GM23338 (cell line): ENCODE measurements at regions not wholly inside any gene's neighbourhood (a gene's known extent, or its start where the extent isn't known, plus 50 kb on each side); places are given as distances from the start of the nearest gene placed in this dataset.

Source experiments
- ATAC-seq: fragments of 200-7000 bp; cut with Tn5 transposase; 3 replicates; pipeline ENCODE4 v1.9.1; 2020
- DNase-seq: peaks from one replicate; pipeline ENCODE4 v3.0.0-alpha.2; 2015; ENCODE audit warnings: low spot score
- H2AFZ ChIP-seq: fragments of 200-600 bp; sonication (generic); 2 replicates; pipeline ENCODE4 v1.8.0; 2016; ENCODE audit warnings: antibody characterized with exemption, mild to moderate bottlenecking, moderate library complexity
- H3F3A ChIP-seq: fragments of 200-600 bp; sonication (generic); replicated peaks from 2 replicates; pipeline ENCODE4 v1.8.0; 2017; ENCODE audit warnings: antibody characterized with exemption, mixed run types, low read depth
- H3K27ac ChIP-seq: fragments of 200-600 bp; sonication (generic); 2 replicates; pipeline ENCODE4 v1.6.1; 2016; ENCODE audit warnings: low read depth
- H3K27me3 ChIP-seq: fragments of 200-600 bp; sonication (generic); 2 replicates; pipeline ENCODE4 v1.8.0; 2016; ENCODE audit warnings: mild to moderate bottlenecking, mixed run types, moderate library complexity; ENCODE audit not compliant: insufficient read depth
- H3K36me3 ChIP-seq: fragments of 200-600 bp; sonication (generic); 2 replicates; pipeline ENCODE4 v1.8.0; 2016; ENCODE audit warnings: mild to moderate bottlenecking; ENCODE audit not compliant: insufficient read depth
- H3K4me1 ChIP-seq: fragments of 200-600 bp; sonication (generic); 2 replicates; pipeline ENCODE4 v1.8.0; 2016; ENCODE audit warnings: mild to moderate bottlenecking, moderate library complexity; ENCODE audit not compliant: insufficient read depth
- H3K4me2 ChIP-seq: fragments of 200-600 bp; sonication (generic); 2 replicates; pipeline ENCODE4 v1.7.1; 2017; ENCODE audit warnings: mixed run types
- H3K4me3 ChIP-seq: fragments of 200-600 bp; sonication (generic); 2 replicates; pipeline ENCODE4 v1.6.1; 2016; ENCODE audit warnings: mixed run types
- H3K79me2 ChIP-seq: fragments of 200-600 bp; sonication (generic); replicated peaks from 2 replicates; pipeline ENCODE4 v1.8.0; 2017; ENCODE audit warnings: mild to moderate bottlenecking; ENCODE audit not compliant: insufficient read depth
- H3K9me2 ChIP-seq: fragments of 200-600 bp; sonication (generic); 2 replicates; pipeline ENCODE4 v1.8.0; 2017; ENCODE audit not compliant: insufficient read depth
- H4K20me1 ChIP-seq: fragments of 200-600 bp; sonication (generic); replicated peaks from 2 replicates; pipeline ENCODE4 v1.8.0; 2017; ENCODE audit warnings: mild to moderate bottlenecking; ENCODE audit not compliant: insufficient read depth
- H3K27ac Mint-ChIP-seq: 2 replicates; pipeline ENCODE4 v1.8.0; 2020; ENCODE audit warnings: inconsistent platforms, mild to moderate bottlenecking, moderate library complexity, mixed read lengths
- H3K27me3 Mint-ChIP-seq: 3 replicates; pipeline ENCODE4 v1.8.0; 2022; ENCODE audit warnings: low read depth, mild to moderate bottlenecking, moderate library complexity, mixed read lengths, inconsistent platforms; ENCODE audit not compliant: insufficient read depth, poor library complexity
- H3K36me3 Mint-ChIP-seq: 3 replicates; pipeline ENCODE4 v1.8.0; 2021; ENCODE audit warnings: low read depth, mild to moderate bottlenecking, inconsistent platforms, moderate library complexity, mixed read lengths
- H3K4me1 Mint-ChIP-seq: 3 replicates; pipeline ENCODE4 v1.8.0; 2020; ENCODE audit warnings: mild to moderate bottlenecking, inconsistent platforms, mixed read lengths
- H3K4me3 Mint-ChIP-seq: 3 replicates; pipeline ENCODE4 v1.8.0; 2021; ENCODE audit warnings: moderate library complexity, mild to moderate bottlenecking, inconsistent platforms, mixed read lengths
- H3K9me3 Mint-ChIP-seq: 3 replicates; pipeline ENCODE4 v1.8.0; 2020; ENCODE audit warnings: moderate library complexity, mild to moderate bottlenecking, inconsistent platforms, mixed read lengths
- CREB1 ChIP-seq: fragments of 250-450 bp; sonication (Bioruptor Pico); IDR thresholded peaks from 2 replicates; pipeline ENCODE4 v1.5.0; 2020; ENCODE audit warnings: low read depth, mild to moderate bottlenecking, moderate library complexity
- EZH2phosphoT487 ChIP-seq: fragments of 200-600 bp; sonication (generic); IDR thresholded peaks from one replicate; pipeline ENCODE4 v1.8.1; 2018; ENCODE audit warnings: antibody characterized with exemption; ENCODE audit not compliant: unreplicated experiment
- POLR2AphosphoS5 ChIP-seq: IDR thresholded peaks from 2 replicates; pipeline ENCODE4 v1.6.1; 2016; ENCODE audit warnings: antibody characterized with exemption, low read depth
- STAT1 ChIP-seq: IDR thresholded peaks from one replicate; pipeline ENCODE4 v1.6.1; 2016; ENCODE audit warnings: antibody characterized with exemption; ENCODE audit not compliant: unreplicated experiment
- ZNF114 ChIP-seq: fragments of 250-450 bp; sonication (Bioruptor Pico); IDR thresholded peaks from 2 replicates; pipeline ENCODE4 v1.5.0; 2020; ENCODE audit warnings: mild to moderate bottlenecking, moderate library complexity
- ZNF331 ChIP-seq: fragments of 250-450 bp; sonication (Bioruptor Pico); IDR thresholded peaks from 2 replicates; pipeline ENCODE4 v1.5.0; 2020; ENCODE audit warnings: low read depth, mild to moderate bottlenecking, moderate library complexity
- TF ChIP-seq, protein P1 (sequence below): IDR thresholded peaks from one replicate; pipeline ENCODE4 v1.6.1; 2018; ENCODE audit warnings: antibody characterized with exemption; ENCODE audit not compliant: unreplicated experiment
- TF ChIP-seq, protein P2 (sequence below), 2 experiments: fragments of 200-600 bp in 1 of 2; sonication (generic) in 1 of 2; conservative IDR thresholded peaks; 2 replicates each; pipeline versions ENCODE4 v1.5.1 to v1.6.1; 2016 to 2017; ENCODE audit warnings: antibody characterized with exemption in 2 of 2, low read depth in 2 of 2, mild to moderate bottlenecking in 2 of 2, moderate library complexity in 1 of 2

GRCh38 chr4:19915276-19915675 is 336.4 kb upstream of the SLIT2 start:
- no peaks in the 10 kb centered on the region for H3K4me1 Mint-ChIP-seq
- TF ChIP-seq POLR2AphosphoS5 (no peak), ZNF331 (CRISPR knock-in tag) (no peak), STAT1 (no peak), EZH2phosphoT487 (no peak), CREB1 (CRISPR knock-in tag) (no peak)
- TF ChIP-seq, protein P1, sequence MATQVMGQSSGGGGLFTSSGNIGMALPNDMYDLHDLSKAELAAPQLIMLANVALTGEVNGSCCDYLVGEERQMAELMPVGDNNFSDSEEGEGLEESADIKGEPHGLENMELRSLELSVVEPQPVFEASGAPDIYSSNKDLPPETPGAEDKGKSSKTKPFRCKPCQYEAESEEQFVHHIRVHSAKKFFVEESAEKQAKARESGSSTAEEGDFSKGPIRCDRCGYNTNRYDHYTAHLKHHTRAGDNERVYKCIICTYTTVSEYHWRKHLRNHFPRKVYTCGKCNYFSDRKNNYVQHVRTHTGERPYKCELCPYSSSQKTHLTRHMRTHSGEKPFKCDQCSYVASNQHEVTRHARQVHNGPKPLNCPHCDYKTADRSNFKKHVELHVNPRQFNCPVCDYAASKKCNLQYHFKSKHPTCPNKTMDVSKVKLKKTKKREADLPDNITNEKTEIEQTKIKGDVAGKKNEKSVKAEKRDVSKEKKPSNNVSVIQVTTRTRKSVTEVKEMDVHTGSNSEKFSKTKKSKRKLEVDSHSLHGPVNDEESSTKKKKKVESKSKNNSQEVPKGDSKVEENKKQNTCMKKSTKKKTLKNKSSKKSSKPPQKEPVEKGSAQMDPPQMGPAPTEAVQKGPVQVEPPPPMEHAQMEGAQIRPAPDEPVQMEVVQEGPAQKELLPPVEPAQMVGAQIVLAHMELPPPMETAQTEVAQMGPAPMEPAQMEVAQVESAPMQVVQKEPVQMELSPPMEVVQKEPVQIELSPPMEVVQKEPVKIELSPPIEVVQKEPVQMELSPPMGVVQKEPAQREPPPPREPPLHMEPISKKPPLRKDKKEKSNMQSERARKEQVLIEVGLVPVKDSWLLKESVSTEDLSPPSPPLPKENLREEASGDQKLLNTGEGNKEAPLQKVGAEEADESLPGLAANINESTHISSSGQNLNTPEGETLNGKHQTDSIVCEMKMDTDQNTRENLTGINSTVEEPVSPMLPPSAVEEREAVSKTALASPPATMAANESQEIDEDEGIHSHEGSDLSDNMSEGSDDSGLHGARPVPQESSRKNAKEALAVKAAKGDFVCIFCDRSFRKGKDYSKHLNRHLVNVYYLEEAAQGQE = no peak
- TF ChIP-seq, protein P2, sequence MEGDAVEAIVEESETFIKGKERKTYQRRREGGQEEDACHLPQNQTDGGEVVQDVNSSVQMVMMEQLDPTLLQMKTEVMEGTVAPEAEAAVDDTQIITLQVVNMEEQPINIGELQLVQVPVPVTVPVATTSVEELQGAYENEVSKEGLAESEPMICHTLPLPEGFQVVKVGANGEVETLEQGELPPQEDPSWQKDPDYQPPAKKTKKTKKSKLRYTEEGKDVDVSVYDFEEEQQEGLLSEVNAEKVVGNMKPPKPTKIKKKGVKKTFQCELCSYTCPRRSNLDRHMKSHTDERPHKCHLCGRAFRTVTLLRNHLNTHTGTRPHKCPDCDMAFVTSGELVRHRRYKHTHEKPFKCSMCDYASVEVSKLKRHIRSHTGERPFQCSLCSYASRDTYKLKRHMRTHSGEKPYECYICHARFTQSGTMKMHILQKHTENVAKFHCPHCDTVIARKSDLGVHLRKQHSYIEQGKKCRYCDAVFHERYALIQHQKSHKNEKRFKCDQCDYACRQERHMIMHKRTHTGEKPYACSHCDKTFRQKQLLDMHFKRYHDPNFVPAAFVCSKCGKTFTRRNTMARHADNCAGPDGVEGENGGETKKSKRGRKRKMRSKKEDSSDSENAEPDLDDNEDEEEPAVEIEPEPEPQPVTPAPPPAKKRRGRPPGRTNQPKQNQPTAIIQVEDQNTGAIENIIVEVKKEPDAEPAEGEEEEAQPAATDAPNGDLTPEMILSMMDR (conservative IDR thresholded peaks at IDR 0.05; ENCODE audit: low read depth in 2 of 2) = no peak
- Histone ChIP-seq H3K4me3 (no peak overlapping the region), H2AFZ (no peak overlapping the region), H3K4me1 (no peaks in the 10 kb centered on the region), H3K4me2 (no peak overlapping the region), H4K20me1 (no peaks in the 10 kb centered on the region), H3F3A (no peaks in the 10 kb centered on the region), H3K36me3 (no peaks in the 10 kb centered on the region), H3K79me2 (no peaks in the 10 kb centered on the region), H3K9me2 (no peaks in the 10 kb centered on the region), H3K27me3 (no peaks in the 10 kb centered on the region), H3K27ac (no peak overlapping the region)
- H3K27ac Mint-ChIP-seq = no peak overlapping the region
- H3K4me3 Mint-ChIP-seq = no peak overlapping the region
- H3K27me3 Mint-ChIP-seq = peaks cover 2% of the 10 kb centered on the region
- DNase-seq = no peak
- peaks cover 15% of the 10 kb centered on the region; the same call in 2 of the 3 replicates for H3K36me3 Mint-ChIP-seq
- no peak for ATAC-seq
- H3K9me3 Mint-ChIP-seq = peaks cover 21% of the 10 kb centered on the region

DNA sequence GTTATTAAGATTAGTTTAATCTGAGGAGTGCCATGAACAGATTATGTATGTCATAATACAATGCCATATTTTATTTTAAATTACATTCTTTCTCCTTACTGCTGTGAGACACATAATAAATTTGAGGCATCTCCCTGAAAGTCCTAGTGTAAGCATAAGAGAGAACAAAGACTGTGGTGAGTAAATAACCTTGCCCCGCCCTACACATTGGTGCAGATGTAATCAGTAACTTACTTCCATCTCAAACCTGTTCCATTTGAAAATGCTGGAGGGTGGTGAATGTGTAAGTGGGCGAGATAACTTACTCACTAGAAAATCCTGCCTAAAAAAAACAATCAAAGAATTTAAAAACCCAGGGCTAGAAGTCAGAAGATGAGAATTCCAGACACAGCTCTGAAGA is 338.1 kb upstream of the SLIT2 start:
- no peaks in the 10 kb centered on the region for H3K9me2 ChIP-seq
- peaks cover 6% of the 10 kb centered on the region for H3K9me3 Mint-ChIP-seq
- H3F3A ChIP-seq = no peaks in the 10 kb centered on the region
- ATAC-seq (no peak), DNase-seq (no peak)
- peaks cover 5% of the 10 kb centered on the region; the same call in 1 of the 3 replicates for H3K36me3 Mint-ChIP-seq
- TF ChIP-seq ZNF114 (no peak), STAT1 (no peak), ZNF331 (CRISPR knock-in tag) (no peak)
- H2AFZ ChIP-seq = no peak overlapping the region
- no peaks in the 10 kb centered on the region for H3K36me3 ChIP-seq
- no peaks in the 10 kb centered on the region for H4K20me1 ChIP-seq
- no peaks in the 10 kb centered on the region for H3K4me1 Mint-ChIP-seq
- H3K4me1 ChIP-seq = no peaks in the 10 kb centered on the region
- no peaks in the 10 kb centered on the region for H3K27me3 Mint-ChIP-seq
- H3K79me2 ChIP-seq = no peaks in the 10 kb centered on the region
- H3K27ac Mint-ChIP-seq = no peak overlapping the region
- no peak overlapping the region for H3K4me3 Mint-ChIP-seq
- H3K27ac ChIP-seq = no peak overlapping the region
- H3K4me3 ChIP-seq = no peak overlapping the region
- H3K27me3 ChIP-seq = no peaks in the 10 kb centered on the region
- no peak overlapping the region for H3K4me2 ChIP-seq
